Natural killer cell treated with Interleukin-12 subunit alpha and Interleukin-12 subunit beta and Interleukin-15 and Interleukin-18, amount 100 ng/mL, for 72 hours (primary cell): ENCODE measurements at regions not wholly inside any gene's neighbourhood (a gene's known extent, or its start where the extent isn't known, plus 50 kb on each side); places are given as distances from the start of the nearest gene placed in this dataset.

Experiments used
- ATAC-seq, 2 donors: fragments of 150-1000 bp; cut with Tn5 transposase in 1 of 2; sonication (Bioruptor Pico), chemical (Tn5 transposase) in 1 of 2; 2 replicates each; pipeline ENCODE4 v1.10.0; 2021
- DNase-seq: peaks from one replicate; pipeline ENCODE4 v3.0.0; 2022; ENCODE audit warnings: low spot score
- H3K27ac Mint-ChIP-seq, 2 donors: 1 replicate in 1 of 2; 2 replicates in 1 of 2; pipeline ENCODE4 v1.8.0; 2022; ENCODE audit warnings: mixed read lengths in 2 of 2, mild to moderate bottlenecking in 1 of 2, moderate library complexity in 1 of 2
- H3K27me3 Mint-ChIP-seq, 2 donors: 1 replicate in 1 of 2; 2 replicates in 1 of 2; pipeline ENCODE4 v1.8.0; 2022; ENCODE audit warnings: mixed read lengths in 2 of 2
- H3K36me3 Mint-ChIP-seq: one replicate; pipeline ENCODE4 v1.8.0; 2022; ENCODE audit warnings: mixed read lengths
- H3K4me1 Mint-ChIP-seq, 2 donors: 1 replicate in 1 of 2; 2 replicates in 1 of 2; pipeline ENCODE4 v1.8.0; 2022; ENCODE audit warnings: low read depth in 2 of 2, mixed read lengths in 2 of 2, mild to moderate bottlenecking in 1 of 2
- H3K4me3 Mint-ChIP-seq: one replicate; pipeline ENCODE4 v1.8.0; 2022; ENCODE audit warnings: mixed read lengths
- H3K9me3 Mint-ChIP-seq: 2 replicates; pipeline ENCODE4 v1.8.0; 2022; ENCODE audit warnings: mixed read lengths

GRCh38 chr4:67366311-67366861 lies 178.9 kb downstream of the CENPC start:
- DNase-seq (no peak), ATAC-seq (no peak)
- H3K27ac Mint-ChIP-seq, result no peak overlapping the region
- no peak overlapping the region for H3K4me3 Mint-ChIP-seq
- H3K36me3 Mint-ChIP-seq, result no peaks in the 10 kb centered on the region
- H3K4me1 Mint-ChIP-seq, result no peaks in the 10 kb centered on the region
- H3K27me3 Mint-ChIP-seq, result peaks cover 3 to 15% of the 10 kb centered on the region in 2 donors
- H3K9me3 Mint-ChIP-seq, result no peaks in the 10 kb centered on the region

GRCh38 chr4:67365661-67366245 lies 179.6 kb downstream of the CENPC start:
- no peak for DNase-seq
- H3K36me3 Mint-ChIP-seq, result no peaks in the 10 kb centered on the region
- H3K4me3 Mint-ChIP-seq, result no peak overlapping the region
- peaks cover 3% of the 10 kb centered on the region for H3K9me3 Mint-ChIP-seq
- peaks cover 3 to 10% of the 10 kb centered on the region in 2 donors for H3K27me3 Mint-ChIP-seq
- no peaks in the 10 kb centered on the region for H3K4me1 Mint-ChIP-seq
- no peak overlapping the region for H3K27ac Mint-ChIP-seq
- ATAC-seq, result no peak

GRCh38 chr4:67355806-67356205 lies 189.5 kb downstream of the CENPC start:
- Mint-ChIP-seq H3K9me3 (peaks cover 1% of the 10 kb centered on the region), H3K4me3 (no peak overlapping the region), H3K36me3 (no peaks in the 10 kb centered on the region), H3K4me1 (no peaks in the 10 kb centered on the region), H3K27me3 (no peaks in the 10 kb centered on the region), H3K27ac (no peak overlapping the region)
- DNase-seq (no peak), ATAC-seq (no peak)

GRCh38 chr4:67346654-67347053 lies 198.6 kb downstream of the CENPC start:
- no peak overlapping the region for H3K4me3 Mint-ChIP-seq
- H3K27me3 Mint-ChIP-seq, result peaks cover 3 to 6% of the 10 kb centered on the region in 2 donors
- ATAC-seq (no peak), DNase-seq (no peak)
- no peaks in the 10 kb centered on the region for H3K36me3 Mint-ChIP-seq
- H3K4me1 Mint-ChIP-seq, result no peaks in the 10 kb centered on the region
- no peak overlapping the region for H3K27ac Mint-ChIP-seq
- H3K9me3 Mint-ChIP-seq, result peaks cover 3% of the 10 kb centered on the region

- Mint-ChIP-seq H3K36me3 (no peaks in the 10 kb centered on the region), H3K27me3 (peaks cover 3 to 6% of the 10 kb centered on the region in 2 donors), H3K9me3 (peaks cover 3% of the 10 kb centered on the region), H3K4me1 (no peaks in the 10 kb centered on the region), H3K27ac (no peak overlapping the region), H3K4me3 (no peak overlapping the region)
- ATAC-seq (no peak), DNase-seq (no peak)
Measured at GRCh38 chr4:67344594-67345380, 200.5 kb downstream of the CENPC start.

- Mint-ChIP-seq H3K4me3 (no peak overlapping the region), H3K36me3 (no peaks in the 10 kb centered on the region), H3K27ac (no peak overlapping the region), H3K4me1 (no peaks in the 10 kb centered on the region), H3K27me3 (peaks cover 3 to 6% of the 10 kb centered on the region in 2 donors), H3K9me3 (peaks cover 3% of the 10 kb centered on the region)
- ATAC-seq, result no peak
- no peak for DNase-seq
Measured at GRCh38 chr4:67343199-67343598, 202.1 kb downstream of the CENPC start.

- H3K36me3 Mint-ChIP-seq, result no peaks in the 10 kb centered on the region
- peaks cover 3 to 6% of the 10 kb centered on the region in 2 donors for H3K27me3 Mint-ChIP-seq
- H3K4me1 Mint-ChIP-seq, result no peaks in the 10 kb centered on the region
- H3K4me3 Mint-ChIP-seq, result no peak overlapping the region
- DNase-seq (no peak), ATAC-seq (no peak)
- H3K27ac Mint-ChIP-seq, result no peak overlapping the region
- H3K9me3 Mint-ChIP-seq, result peaks cover 3% of the 10 kb centered on the region
Measured at GRCh38 chr4:67342291-67342690, 203.0 kb downstream of the CENPC start.

GRCh38 chr4:67333664-67334063 lies 211.6 kb downstream of the CENPC start:
- no peak for DNase-seq
- Mint-ChIP-seq H3K9me3 (no peaks in the 10 kb centered on the region), H3K27me3 (peaks cover 6 to 15% of the 10 kb centered on the region in 2 donors), H3K27ac (no peak overlapping the region), H3K4me3 (no peak overlapping the region), H3K4me1 (no peaks in the 10 kb centered on the region), H3K36me3 (no peaks in the 10 kb centered on the region)
- ATAC-seq, result no peak

GRCh38 chr4:67332627-67333026 lies 212.7 kb downstream of the CENPC start:
- H3K36me3 Mint-ChIP-seq, result no peaks in the 10 kb centered on the region
- H3K27ac Mint-ChIP-seq, result no peak overlapping the region
- ATAC-seq, result no peak
- no peaks in the 10 kb centered on the region for H3K4me1 Mint-ChIP-seq
- no peak overlapping the region for H3K4me3 Mint-ChIP-seq
- DNase-seq, result no peak
- H3K9me3 Mint-ChIP-seq, result no peaks in the 10 kb centered on the region
- peaks cover 13 to 20% of the 10 kb centered on the region in 2 donors for H3K27me3 Mint-ChIP-seq

GRCh38 chr4:67328393-67328792 lies 216.9 kb downstream of the CENPC start:
- no peak for DNase-seq
- no peak for ATAC-seq
- Mint-ChIP-seq H3K27ac (no peak overlapping the region), H3K9me3 (no peaks in the 10 kb centered on the region), H3K36me3 (no peaks in the 10 kb centered on the region), H3K27me3 (peaks cover 9 to 15% of the 10 kb centered on the region in 2 donors), H3K4me3 (no peak overlapping the region), H3K4me1 (peaks cover 0 to 7% of the 10 kb centered on the region in 2 donors)

- Mint-ChIP-seq H3K36me3 (no peaks in the 10 kb centered on the region), H3K4me1 (peaks cover 0 to 7% of the 10 kb centered on the region in 2 donors), H3K9me3 (no peaks in the 10 kb centered on the region), H3K4me3 (no peak overlapping the region), H3K27ac (no peak overlapping the region), H3K27me3 (peaks cover 9 to 15% of the 10 kb centered on the region in 2 donors)
- no peak for ATAC-seq
- no peak for DNase-seq
Measured at GRCh38 chr4:67328018-67328278, 217.4 kb downstream of the CENPC start.

- Mint-ChIP-seq H3K27ac (no peak overlapping the region), H3K4me1 (peaks cover 0 to 7% of the 10 kb centered on the region in 2 donors), H3K4me3 (no peak overlapping the region), H3K9me3 (no peaks in the 10 kb centered on the region), H3K36me3 (no peaks in the 10 kb centered on the region), H3K27me3 (peaks cover 6 to 15% of the 10 kb centered on the region in 2 donors)
- no peak for DNase-seq
- peak in 1 of 2 donors; percentile 69 for ATAC-seq
Measured at GRCh38 chr4:67327245-67328017, 217.9 kb downstream of the CENPC start.

- peaks cover 4 to 15% of the 10 kb centered on the region in 2 donors for H3K27me3 Mint-ChIP-seq
- ATAC-seq, result no peak
- H3K4me1 Mint-ChIP-seq, result peaks cover 0 to 7% of the 10 kb centered on the region in 2 donors
- H3K27ac Mint-ChIP-seq, result no peak overlapping the region
- no peaks in the 10 kb centered on the region for H3K36me3 Mint-ChIP-seq
- DNase-seq, result no peak
- H3K4me3 Mint-ChIP-seq, result no peak overlapping the region
- H3K9me3 Mint-ChIP-seq, result no peaks in the 10 kb centered on the region
Measured at GRCh38 chr4:67325791-67326190, 219.5 kb downstream of the CENPC start.

GRCh38 chr4:67320645-67321044 lies 224.7 kb downstream of the CENPC start:
- Mint-ChIP-seq H3K36me3 (no peaks in the 10 kb centered on the region), H3K27me3 (no peaks in the 10 kb centered on the region), H3K9me3 (no peaks in the 10 kb centered on the region), H3K4me1 (no peaks in the 10 kb centered on the region), H3K27ac (no peak overlapping the region), H3K4me3 (no peak overlapping the region)
- DNase-seq, result no peak
- no peak for ATAC-seq
